IMR-90 (cell line): ENCODE measurements at regions not wholly inside any gene's neighbourhood (a gene's known extent, or its start where the extent isn't known, plus 50 kb on each side); places are given as distances from the start of the nearest gene placed in this dataset.

Experiments used
- ATAC-seq: fragments of 200-7000 bp; cut with Tn5 transposase; 2 replicates; pipeline ENCODE4 v1.9.1; 2020; ENCODE audit warnings: low read depth, mild to moderate bottlenecking, moderate library complexity
- BruUV-seq: library from RNA; stranded (reverse); fragments of 400-500 nt; replicated peaks from 2 replicates; lab custom pipeline; 2021; lab: Mats Ljungman, UMichigan
- CTCF ChIA-PET: fragments of 300-600 bp; formaldehyde crosslinking; extraction: SDS; loops from one replicate; lab custom pipeline; 2021; ENCODE audit warnings: antibody characterized with exemption; lab: Yijun Ruan, JAX
- POLR2A ChIA-PET: fragments of 300-600 bp; sonication (Branson Sonifier 250); formaldehyde crosslinking; loops from one replicate; lab custom pipeline; 2022; ENCODE audit warnings: antibody characterized with exemption; ENCODE audit not compliant: unreplicated experiment; lab: Charles Lee
- DNase-seq: peaks from one replicate; pipeline ENCODE4 v3.0.0; 2013
- H2AFZ ChIP-seq: replicated peaks from 2 replicates; pipeline ENCODE3; 2013; ENCODE audit warnings: low read length, mild to moderate bottlenecking; ENCODE audit not compliant: poor library complexity
- H2AK5ac ChIP-seq: 2 replicates; pipeline ENCODE4 v1.6.1; 2013; ENCODE audit warnings: low read depth, low read length, inconsistent platforms
- H2AK9ac ChIP-seq: replicated peaks from 2 replicates; pipeline ENCODE3; 2013; ENCODE audit warnings: mild to moderate bottlenecking, low read depth, low read length, moderate library complexity; ENCODE audit not compliant: poor library complexity
- H2BK120ac ChIP-seq: 2 replicates; pipeline ENCODE4 v1.6.1; 2013; ENCODE audit warnings: low read depth, low read length, inconsistent platforms
- H2BK15ac ChIP-seq: 3 replicates; pipeline ENCODE4 v1.6.1; 2013; ENCODE audit warnings: low read depth, low read length, inconsistent platforms
- H2BK20ac ChIP-seq: 2 replicates; pipeline ENCODE4 v1.6.1; 2013; ENCODE audit warnings: low read depth, mild to moderate bottlenecking, inconsistent platforms, low read length, moderate library complexity
- H2BK5ac ChIP-seq: 2 replicates; pipeline ENCODE4 v1.6.1; 2013; ENCODE audit warnings: mild to moderate bottlenecking, low read depth, low read length, inconsistent platforms; ENCODE audit not compliant: poor library complexity, severe bottlenecking
- H3K14ac ChIP-seq: replicated peaks from 2 replicates; pipeline ENCODE4 v1.6.1; 2013; ENCODE audit warnings: low read depth, low read length, inconsistent platforms
- H3K18ac ChIP-seq: 2 replicates; pipeline ENCODE4 v1.6.1; 2013; ENCODE audit warnings: low read depth, low read length, control low read depth
- H3K23ac ChIP-seq: 2 replicates; pipeline ENCODE4 v1.6.1; 2013; ENCODE audit warnings: low read depth, low read length, inconsistent platforms
- H3K27ac ChIP-seq: 2 replicates; pipeline ENCODE4 v1.5.1; 2013; ENCODE audit warnings: mild to moderate bottlenecking, control low read depth, low read length; ENCODE audit not compliant: insufficient read depth
- H3K27me3 ChIP-seq: 2 replicates; pipeline ENCODE4 v1.6.1; 2013; ENCODE audit warnings: low read length; ENCODE audit not compliant: control insufficient read depth, insufficient read depth
- H3K36me3 ChIP-seq: 2 replicates; pipeline ENCODE4 v1.6.1; 2013; ENCODE audit warnings: low read length, mixed read lengths; ENCODE audit not compliant: control insufficient read depth, insufficient read depth
- H3K4ac ChIP-seq: 2 replicates; pipeline ENCODE4 v1.6.1; 2013; ENCODE audit warnings: low read depth, low read length, inconsistent platforms
- H3K4me1 ChIP-seq: 2 replicates; pipeline ENCODE4 v1.6.1; 2013; ENCODE audit warnings: low read length, mixed read lengths; ENCODE audit not compliant: control insufficient read depth, insufficient read depth
- H3K4me2 ChIP-seq: 2 replicates; pipeline ENCODE4 v1.6.1; 2013; ENCODE audit warnings: low read depth, mild to moderate bottlenecking, control low read depth, low read length, moderate library complexity
- H3K4me3 ChIP-seq: 2 replicates; pipeline ENCODE4 v1.5.1; 2013; ENCODE audit warnings: low read depth, mild to moderate bottlenecking, control low read depth, low read length, moderate library complexity; ENCODE audit not compliant: insufficient read depth
- H3K56ac ChIP-seq: 2 replicates; pipeline ENCODE4 v1.6.1; 2013; ENCODE audit warnings: low read length, inconsistent platforms; ENCODE audit not compliant: insufficient read depth; ENCODE audit errors: extremely low read depth
- H3K79me1 ChIP-seq, 2 experiments: 2 replicates each; pipeline ENCODE4 v1.6.1; 2013; ENCODE audit warnings: low read length in 2 of 2, inconsistent platforms in 1 of 2, low read depth in 1 of 2
- H3K9ac ChIP-seq: 2 replicates; pipeline ENCODE4 v1.6.1; 2013; ENCODE audit warnings: low read depth, low read length, control low read depth
- H3K9me1 ChIP-seq: 2 replicates; pipeline ENCODE4 v1.6.1; 2013; ENCODE audit warnings: low read length, inconsistent platforms; ENCODE audit not compliant: insufficient read depth
- H3K9me3 ChIP-seq: 2 replicates; pipeline ENCODE4 v1.6.1; 2013; ENCODE audit warnings: low read length; ENCODE audit not compliant: control insufficient read depth, insufficient read depth
- H4K20me1 ChIP-seq: 2 replicates; pipeline ENCODE4 v1.6.1; 2013; ENCODE audit warnings: low read length, inconsistent platforms; ENCODE audit not compliant: insufficient read depth
- H4K5ac ChIP-seq: 2 replicates; pipeline ENCODE4 v1.6.1; 2013; ENCODE audit warnings: mild to moderate bottlenecking, low read depth, low read length, control low read depth
- H4K8ac ChIP-seq, 2 experiments: 2 replicates each; pipeline ENCODE4 v1.6.1; 2013; ENCODE audit warnings: low read depth in 2 of 2, low read length in 2 of 2, control low read depth in 1 of 2, inconsistent platforms in 1 of 2
- H4K91ac ChIP-seq: 2 replicates; pipeline ENCODE4 v1.6.1; 2013; ENCODE audit warnings: low read depth, low read length, inconsistent platforms; ENCODE audit not compliant: insufficient read depth
- CHD1 ChIP-seq: IDR thresholded peaks from 2 replicates; pipeline ENCODE4 v1.6.1; 2012; ENCODE audit warnings: low read depth, low read length, improper control_type of control experiment
- MAFK ChIP-seq: IDR thresholded peaks from 2 replicates; pipeline ENCODE4 v1.6.1; 2012; ENCODE audit warnings: low read depth, low read length, improper control_type of control experiment
- MAZ ChIP-seq: IDR thresholded peaks from 2 replicates; pipeline ENCODE4 v1.6.1; 2012; ENCODE audit warnings: low read depth, mild to moderate bottlenecking, low read length, improper control_type of control experiment, moderate library complexity, borderline replicate concordance
- NFE2L2 ChIP-seq: fragments of 150-350 bp; IDR thresholded peaks from 2 replicates; pipeline ENCODE4 v1.6.1; 2016; ENCODE audit warnings: low read depth, mild to moderate bottlenecking, low read length
- POLR2A ChIP-seq: IDR thresholded peaks from 2 replicates; pipeline ENCODE4 v1.6.1; 2012; ENCODE audit warnings: mild to moderate bottlenecking, low read depth, low read length
- RAD21 ChIP-seq: IDR thresholded peaks from 2 replicates; pipeline ENCODE4 v1.6.1; 2012; ENCODE audit warnings: low read length, improper control_type of control experiment
- RCOR1 ChIP-seq: IDR thresholded peaks from 2 replicates; pipeline ENCODE4 v1.6.1; 2012; ENCODE audit warnings: mild to moderate bottlenecking, low read length, improper control_type of control experiment; ENCODE audit not compliant: insufficient replicate concordance
- RFX5 ChIP-seq: IDR thresholded peaks from 2 replicates; pipeline ENCODE4 v1.8.0; 2012; ENCODE audit warnings: low read depth, mild to moderate bottlenecking, low read length, moderate library complexity
- WGBS, 2 experiments: methylation state at CpG; one replicate each; pipeline versions ENCODE4 v1.1.5 to v1.1.7; 2013; ENCODE audit warnings: missing lambda C conversion rate in 2 of 2; ENCODE audit not compliant: insufficient read length in 1 of 2; ENCODE audit errors: extremely low coverage in 2 of 2; 5-methylcytosine and 5-hydroxymethylcytosine counted together
- dilution Hi-C: fragments of 300-500 bp; cut with HindIII; formaldehyde crosslinking; loops from one replicate; pipeline ENCODE4 v1.14.3; 2018; ENCODE audit warnings: low sequenced_read_pairs; ENCODE audit not compliant: unreplicated experiment
- in situ Hi-C: fragments of 300-500 bp; cut with MboI; formaldehyde crosslinking; loops from 3 replicates; pipeline ENCODE4 v1.14.3; 2019; ENCODE audit warnings: low sequenced_read_pairs, inconsistent platforms, mixed read lengths
- intact Hi-C: fragments of 100-400 bp; cut with micrococcal nuclease; formaldehyde crosslinking; loops from 2 replicates; pipeline ENCODE4 v1.10.0; 2022
- TF ChIP-seq, protein P1 (sequence below): fragments of 150-350 bp; IDR thresholded peaks from 2 replicates; pipeline ENCODE4 v1.6.1; 2017; ENCODE audit warnings: mild to moderate bottlenecking, antibody characterized with exemption, low read length, low read depth
- TF ChIP-seq, protein P2 (sequence below): conservative IDR thresholded peaks from 2 replicates; pipeline ENCODE4 v1.5.1; 2012; ENCODE audit warnings: mild to moderate bottlenecking, low read depth, low read length, improper control_type of control experiment

DNA sequence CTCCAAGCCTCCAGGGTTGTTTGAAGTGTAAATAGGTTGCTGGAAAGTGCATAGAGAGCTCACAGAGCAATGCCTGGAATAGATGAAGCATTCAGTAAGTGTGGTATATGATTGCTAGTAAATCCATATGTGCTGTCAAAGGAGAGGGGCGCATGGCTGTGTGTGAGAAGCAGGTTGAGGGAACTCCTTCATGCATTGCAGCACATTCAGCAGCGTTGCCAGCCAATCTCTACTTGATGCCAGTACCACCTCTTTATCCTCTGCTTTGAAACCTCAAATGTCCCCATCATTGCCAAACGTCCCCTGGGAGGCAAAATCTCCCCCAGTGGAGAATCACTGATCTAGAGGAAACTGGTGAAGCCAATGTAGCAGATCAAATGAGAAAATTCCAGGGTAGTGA, 82.7 kb upstream of the RALGAPA2 start:
- Histone ChIP-seq H2BK20ac (no peak overlapping the region), H3K79me1 (no peaks in the 10 kb centered on the region), H3K9me3 (no peaks in the 10 kb centered on the region), H2AK5ac (no peak overlapping the region), H3K4me3 (no peak overlapping the region), H3K56ac (no peak overlapping the region), H3K9me1 (no peaks in the 10 kb centered on the region), H4K8ac (no peak overlapping the region), H3K27ac (no peak overlapping the region), H3K4me1 (no peaks in the 10 kb centered on the region), H4K20me1 (no peaks in the 10 kb centered on the region), H3K23ac (no peak overlapping the region), H4K5ac (no peak overlapping the region), H2BK5ac (no peak overlapping the region), H3K9ac (no peak overlapping the region), H3K4ac (no peak overlapping the region), H2BK15ac (no peak overlapping the region), H3K4me2 (no peak overlapping the region), H4K91ac (no peak overlapping the region), H2BK120ac (no peak overlapping the region), H3K18ac (no peak overlapping the region), H3K14ac (no peak overlapping the region), H2AK9ac (no peak overlapping the region), H3K36me3 (no peaks in the 10 kb centered on the region), H2AFZ (no peak overlapping the region), H3K27me3 (no peaks in the 10 kb centered on the region)
- no TSS peak for BruUV-seq
- ChIA-PET POLR2A (no interaction called here), CTCF (no interaction called here)
- no CpG with 5 or more reads among the region's 3 CpGs for WGBS, 2 experiments
- dilution Hi-C loops (no loop called here), intact Hi-C loops (no loop called here), in situ Hi-C loops (no loop called here)
- ATAC-seq: no peak
- DNase-seq: no peak
- TF ChIP-seq CHD1: no peak
- no peak for TF ChIP-seq RAD21
- no peak for TF ChIP-seq MAFK
- TF ChIP-seq MAZ: no peak
- TF ChIP-seq, protein P1, sequence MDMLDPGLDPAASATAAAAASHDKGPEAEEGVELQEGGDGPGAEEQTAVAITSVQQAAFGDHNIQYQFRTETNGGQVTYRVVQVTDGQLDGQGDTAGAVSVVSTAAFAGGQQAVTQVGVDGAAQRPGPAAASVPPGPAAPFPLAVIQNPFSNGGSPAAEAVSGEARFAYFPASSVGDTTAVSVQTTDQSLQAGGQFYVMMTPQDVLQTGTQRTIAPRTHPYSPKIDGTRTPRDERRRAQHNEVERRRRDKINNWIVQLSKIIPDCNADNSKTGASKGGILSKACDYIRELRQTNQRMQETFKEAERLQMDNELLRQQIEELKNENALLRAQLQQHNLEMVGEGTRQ: no peak
- no peak for TF ChIP-seq RFX5
- no peak for TF ChIP-seq RCOR1
- TF ChIP-seq, protein P2, sequence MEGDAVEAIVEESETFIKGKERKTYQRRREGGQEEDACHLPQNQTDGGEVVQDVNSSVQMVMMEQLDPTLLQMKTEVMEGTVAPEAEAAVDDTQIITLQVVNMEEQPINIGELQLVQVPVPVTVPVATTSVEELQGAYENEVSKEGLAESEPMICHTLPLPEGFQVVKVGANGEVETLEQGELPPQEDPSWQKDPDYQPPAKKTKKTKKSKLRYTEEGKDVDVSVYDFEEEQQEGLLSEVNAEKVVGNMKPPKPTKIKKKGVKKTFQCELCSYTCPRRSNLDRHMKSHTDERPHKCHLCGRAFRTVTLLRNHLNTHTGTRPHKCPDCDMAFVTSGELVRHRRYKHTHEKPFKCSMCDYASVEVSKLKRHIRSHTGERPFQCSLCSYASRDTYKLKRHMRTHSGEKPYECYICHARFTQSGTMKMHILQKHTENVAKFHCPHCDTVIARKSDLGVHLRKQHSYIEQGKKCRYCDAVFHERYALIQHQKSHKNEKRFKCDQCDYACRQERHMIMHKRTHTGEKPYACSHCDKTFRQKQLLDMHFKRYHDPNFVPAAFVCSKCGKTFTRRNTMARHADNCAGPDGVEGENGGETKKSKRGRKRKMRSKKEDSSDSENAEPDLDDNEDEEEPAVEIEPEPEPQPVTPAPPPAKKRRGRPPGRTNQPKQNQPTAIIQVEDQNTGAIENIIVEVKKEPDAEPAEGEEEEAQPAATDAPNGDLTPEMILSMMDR: no peak
- TF ChIP-seq NFE2L2: no peak
- no peak for TF ChIP-seq POLR2A
